Esophagus squamous epithelium (tissue), 5 donors: ENCODE measurements at regions not wholly inside any gene's neighbourhood (a gene's known extent, or its start where the extent isn't known, plus 50 kb on each side); places are given as distances from the start of the nearest gene placed in this dataset.

Experiments
- DNase-seq: peaks from one replicate; lab custom pipeline; 2025; lab: John Stamatoyannopoulos, UW
- H3K27ac ChIP-seq, 4 donors: fragments of 200-600 bp; sonication (generic); one replicate each; pipeline ENCODE4 v1.5.1; 2016 to 2019; ENCODE audit warnings: mild to moderate bottlenecking in 1 of 4
- H3K27me3 ChIP-seq, 4 donors: fragments of 200-600 bp; sonication (generic); 1 replicate in 3 of 4; 2 replicates in 1 of 4; pipeline versions ENCODE4 v1.5.1 to v1.6.0; 2017 to 2021; ENCODE audit warnings: antibody characterized with exemption in 1 of 4
- H3K36me3 ChIP-seq, 3 donors: fragments of 200-600 bp; sonication (generic); one replicate each; pipeline ENCODE4 v1.5.1; 2016 to 2019
- H3K4me1 ChIP-seq, 3 donors: fragments of 200-600 bp; sonication (generic); one replicate each; pipeline ENCODE4 v1.5.1; 2017 to 2019
- H3K4me3 ChIP-seq, 4 donors: fragments of 200-600 bp; sonication (generic); 1 replicate in 3 of 4; 2 replicates in 1 of 4; pipeline ENCODE4 v1.5.1; 2016 to 2019; ENCODE audit warnings: mild to moderate bottlenecking in 2 of 4, moderate library complexity in 1 of 4
- H3K9me3 ChIP-seq, 3 donors: fragments of 200-600 bp; sonication (generic); one replicate each; pipeline ENCODE4 v1.5.1; 2016 to 2019
- CTCF ChIP-seq, 6 experiments: fragments of 450-650 bp in 4 of 6; fragments of 200-600 bp in 2 of 6; sonication (generic) in 2 of 6; IDR thresholded peaks; one replicate each; pipeline ENCODE4 v1.5.1; 2016 to 2019; ENCODE audit warnings: antibody characterized with exemption in 6 of 6, mild to moderate bottlenecking in 4 of 6, moderate library complexity in 4 of 6
- POLR2A ChIP-seq, 4 donors: fragments of 450-650 bp; IDR thresholded peaks; one replicate each; pipeline ENCODE4 v1.6.1; 2017; ENCODE audit warnings: antibody characterized with exemption in 4 of 4, mild to moderate bottlenecking in 4 of 4, moderate library complexity in 3 of 4
- WGBS, 2 donors: methylation state at CpG; one replicate each; pipeline ENCODE4 v1.1.5; 2018; 5-methylcytosine and 5-hydroxymethylcytosine counted together
- intact Hi-C: fragments of 100-400 bp; cut with DNase I; formaldehyde crosslinking; loops from one replicate; pipeline ENCODE4 v1.15.0; 2022
- donor health status: DM: yes; HTN: yes; CAD: no.

- 73 to 90% methylated on average over 2 to 3 of the region's 3 CpGs for WGBS, 2 donors
- no peak overlapping the region for H3K27ac ChIP-seq
- TF ChIP-seq CTCF (IDR thresholded peaks at IDR 0.05), result no peak
- no peak for TF ChIP-seq POLR2A (IDR thresholded peaks at IDR 0.05)
- no peaks in the 10 kb centered on the region for H3K36me3 ChIP-seq
- no peaks in the 10 kb centered on the region for H3K27me3 ChIP-seq
- no peak for DNase-seq
- H3K4me1 ChIP-seq, result peaks cover 0 to 17% (median 5%) of the 10 kb centered on the region in 3 donors
- H3K9me3 ChIP-seq, result no peaks in the 10 kb centered on the region
- H3K4me3 ChIP-seq, result no peak overlapping the region
- intact Hi-C loops, result no loop called here
Measured at GRCh38 chr10:113983552-113983951, 60.1 kb upstream of the ADRB1 start.

DNA sequence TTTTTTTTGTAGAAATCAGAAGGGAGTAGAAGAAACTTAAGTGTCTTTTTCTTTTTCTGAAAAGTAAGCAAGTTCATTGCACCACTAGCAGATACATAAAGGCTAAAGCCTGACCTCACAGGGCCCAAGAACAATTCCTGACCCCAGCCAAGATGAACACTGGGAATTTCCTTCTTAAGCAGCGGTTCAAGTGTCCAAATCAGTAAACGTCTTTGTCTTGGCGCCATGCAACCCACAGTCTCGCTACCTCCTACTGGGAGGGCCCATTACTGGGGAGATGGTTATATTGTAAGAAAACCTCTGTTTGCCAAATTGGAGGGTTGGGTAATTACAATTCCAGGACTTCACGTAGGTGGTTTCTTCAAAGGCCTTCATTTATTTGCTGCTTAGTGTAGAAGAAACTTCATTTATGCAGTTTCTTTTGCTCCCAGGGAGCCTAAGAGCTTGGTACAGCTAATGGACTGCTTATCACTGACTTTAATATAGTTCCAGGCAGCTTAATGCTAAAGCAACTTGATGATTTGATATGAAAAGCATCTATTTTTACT is 58.3 kb upstream of the ADRB1 start:
- peaks cover 0 to 17% (median 5%) of the 10 kb centered on the region in 3 donors for H3K4me1 ChIP-seq
- TF ChIP-seq POLR2A (IDR thresholded peaks at IDR 0.05), result no peak
- TF ChIP-seq CTCF (IDR thresholded peaks at IDR 0.05), result no peak
- DNase-seq, result no peak
- no peaks in the 10 kb centered on the region for H3K36me3 ChIP-seq
- H3K9me3 ChIP-seq, result no peaks in the 10 kb centered on the region
- intact Hi-C loops, result no loop called here
- no peak overlapping the region for H3K27ac ChIP-seq
- H3K27me3 ChIP-seq, result no peaks in the 10 kb centered on the region
- WGBS, 2 donors, result 86 to 90% methylated on average over 5 of the region's 5 CpGs
- no peak overlapping the region for H3K4me3 ChIP-seq

- Histone ChIP-seq H3K36me3 (no peaks in the 10 kb centered on the region), H3K4me1 (peaks cover 0 to 17% (median 5%) of the 10 kb centered on the region in 3 donors), H3K4me3 (no peak overlapping the region), H3K9me3 (no peaks in the 10 kb centered on the region), H3K27me3 (peaks cover 0 to 5% (median 0%) of the 10 kb centered on the region in 4 donors), H3K27ac (no peak overlapping the region)
- TF ChIP-seq CTCF (IDR thresholded peaks at IDR 0.05) (no peak), POLR2A (IDR thresholded peaks at IDR 0.05) (no peak)
- 86 to 88% methylated on average over 6 of the region's 6 CpGs for WGBS, 2 donors
- no peak for DNase-seq
- intact Hi-C loops, result no loop called here
Measured at GRCh38 chr10:113986316-113986715, 57.4 kb upstream of the ADRB1 start.

DNA sequence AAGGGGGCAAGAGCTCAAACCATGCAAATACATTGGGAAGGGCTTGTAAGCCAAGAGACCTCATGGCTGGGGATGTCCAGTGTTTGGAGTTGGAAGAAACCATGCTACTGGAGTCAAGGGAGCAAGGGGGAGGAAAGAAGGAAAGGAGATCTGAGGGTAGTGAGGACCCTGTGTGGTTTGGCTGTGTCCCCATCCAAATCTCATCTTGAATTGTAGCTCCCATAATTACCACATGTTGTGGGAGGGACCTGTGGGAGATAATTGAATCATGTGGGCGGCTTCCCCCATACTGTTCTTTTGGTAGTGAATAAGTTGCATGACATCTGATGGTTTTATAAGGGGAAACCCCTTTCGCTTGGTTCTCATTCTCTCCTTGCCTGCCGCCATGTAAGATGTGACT is 56.5 kb upstream of the ADRB1 start:
- H3K27me3 ChIP-seq, result peaks cover 0 to 13% (median 0%) of the 10 kb centered on the region in 4 donors
- 100% methylated on average over 3 of the region's 3 CpGs for WGBS, 2 donors
- DNase-seq, result no peak
- H3K4me3 ChIP-seq, result no peak overlapping the region
- H3K27ac ChIP-seq, result no peak overlapping the region
- TF ChIP-seq CTCF (IDR thresholded peaks at IDR 0.05) (no peak), POLR2A (IDR thresholded peaks at IDR 0.05) (no peak)
- intact Hi-C loops, result no loop called here
- H3K4me1 ChIP-seq, result peaks cover 0 to 17% (median 5%) of the 10 kb centered on the region in 3 donors
- H3K9me3 ChIP-seq, result no peaks in the 10 kb centered on the region
- no peaks in the 10 kb centered on the region for H3K36me3 ChIP-seq

DNA sequence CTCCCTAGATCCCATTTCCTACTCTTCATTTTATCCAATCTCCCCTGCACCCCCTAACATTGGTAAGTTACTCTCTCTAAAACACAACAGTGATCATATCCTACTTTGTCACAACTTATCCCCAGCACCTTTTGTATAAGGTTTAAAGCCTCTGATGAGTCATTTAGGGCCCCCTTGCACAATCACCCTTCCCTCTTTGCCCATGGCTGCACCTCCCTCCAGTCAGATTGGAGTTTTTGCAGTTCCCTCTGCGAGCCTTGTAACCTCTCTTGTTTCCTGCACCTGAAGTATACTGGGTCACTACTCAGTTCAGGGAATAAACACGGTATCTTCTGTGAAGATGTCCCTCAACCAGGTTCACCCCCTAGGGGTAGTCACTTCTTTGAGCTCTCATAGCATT is 55.9 kb upstream of the ADRB1 start:
- no peaks in the 10 kb centered on the region for H3K36me3 ChIP-seq
- H3K27me3 ChIP-seq, result peaks cover 0 to 19% (median 0%) of the 10 kb centered on the region in 4 donors
- H3K4me1 ChIP-seq, result peaks cover 0 to 14% (median 3%) of the 10 kb centered on the region in 3 donors
- TF ChIP-seq CTCF (IDR thresholded peaks at IDR 0.05), result no peak
- no peak for TF ChIP-seq POLR2A (IDR thresholded peaks at IDR 0.05)
- intact Hi-C loops, result no loop called here
- no peaks in the 10 kb centered on the region for H3K9me3 ChIP-seq
- WGBS, 2 donors, result 45 to 59% methylated on average over 2 of the region's 2 CpGs
- no peak overlapping the region for H3K4me3 ChIP-seq
- no peak overlapping the region for H3K27ac ChIP-seq
- DNase-seq, result no peak
